Activated CD4-positive, CD25-positive, alpha-beta regulatory T cell treated with anti-CD3 and anti-CD28 coated beads, Interleukin-2, amount 50 U/mL, for 16 hours (primary cell): ENCODE measurements at regions not wholly inside any gene's neighbourhood (a gene's known extent, or its start where the extent isn't known, plus 50 kb on each side); places are given as distances from the start of the nearest gene placed in this dataset.
"Not testable (repeated sequence)": the region's sequence is repeated elsewhere in the genome, so short reads cannot be mapped to it uniquely, and the experiment has no call there.

Experiments used
- DNase-seq: peaks from one replicate; pipeline ENCODE4 v3.0.0-alpha.2; 2020; ENCODE audit warnings: low read depth, low spot score

- no peak for DNase-seq
These were observed 795.2 kb downstream of the REEP3 start for GRCh38 chr10:64316416-64316815.

- no peak for DNase-seq
These were observed 795.6 kb downstream of the REEP3 start for GRCh38 chr10:64316833-64317232.

- no peak for DNase-seq
These were observed 799.2 kb downstream of the REEP3 start for GRCh38 chr10:64320448-64320847.

GRCh38 chr10:64329510-64329909, 808.3 kb downstream of the REEP3 start:
- no peak for DNase-seq

GRCh38 chr10:64332551-64332950, 811.4 kb downstream of the REEP3 start:
- no peak for DNase-seq

GRCh38 chr10:64334084-64334483, 812.9 kb downstream of the REEP3 start:
- no peak for DNase-seq

GRCh38 chr10:64344211-64344610, 823.0 kb downstream of the REEP3 start:
- DNase-seq: no peak

- no peak for DNase-seq
These were observed 824.7 kb downstream of the REEP3 start for GRCh38 chr10:64345856-64346255.

- DNase-seq: no peak
These were observed 825.2 kb downstream of the REEP3 start for GRCh38 chr10:64346389-64346788.

- DNase-seq: no peak
These were observed 829.5 kb downstream of the REEP3 start for GRCh38 chr10:64350665-64351064.

- no peak for DNase-seq
These were observed 837.7 kb downstream of the REEP3 start for GRCh38 chr10:64358907-64359306.

- not testable (repeated sequence) for DNase-seq
These were observed 839.0 kb downstream of the REEP3 start for GRCh38 chr10:64360240-64360639.

GRCh38 chr10:64363687-64364086, 842.5 kb downstream of the REEP3 start:
- DNase-seq: no peak

GRCh38 chr10:64365663-64366062, 844.5 kb downstream of the REEP3 start:
- DNase-seq: no peak

- no peak for DNase-seq
These were observed 847.1 kb downstream of the REEP3 start for GRCh38 chr10:64368298-64368697.

- DNase-seq: no peak
These were observed 848.9 kb downstream of the REEP3 start for GRCh38 chr10:64369885-64370773.

- DNase-seq: no peak
These were observed 853.1 kb downstream of the REEP3 start for GRCh38 chr10:64374346-64374745.

- DNase-seq: no peak
These were observed 855.0 kb downstream of the REEP3 start for GRCh38 chr10:64376167-64376566.

- DNase-seq: no peak
These were observed 858.7 kb downstream of the REEP3 start for GRCh38 chr10:64379898-64380297.

- no peak for DNase-seq
These were observed 864.2 kb downstream of the REEP3 start for GRCh38 chr10:64385355-64385754.

- DNase-seq: no peak
These were observed 873.5 kb downstream of the REEP3 start for GRCh38 chr10:64394744-64395143.

- no peak for DNase-seq
These were observed 875.0 kb downstream of the REEP3 start for GRCh38 chr10:64396105-64396708.

GRCh38 chr10:64397125-64397524, 875.9 kb downstream of the REEP3 start:
- DNase-seq: no peak
